ENCODE measurements at regions not wholly inside any gene's neighbourhood (a gene's known extent, or its start where the extent isn't known, plus 50 kb on each side); places are given as distances from the start of the nearest gene placed in this dataset.
"Not testable (repeated sequence)": the region's sequence is repeated elsewhere in the genome, so short reads cannot be mapped to it uniquely, and the experiment has no call there.

DNA sequence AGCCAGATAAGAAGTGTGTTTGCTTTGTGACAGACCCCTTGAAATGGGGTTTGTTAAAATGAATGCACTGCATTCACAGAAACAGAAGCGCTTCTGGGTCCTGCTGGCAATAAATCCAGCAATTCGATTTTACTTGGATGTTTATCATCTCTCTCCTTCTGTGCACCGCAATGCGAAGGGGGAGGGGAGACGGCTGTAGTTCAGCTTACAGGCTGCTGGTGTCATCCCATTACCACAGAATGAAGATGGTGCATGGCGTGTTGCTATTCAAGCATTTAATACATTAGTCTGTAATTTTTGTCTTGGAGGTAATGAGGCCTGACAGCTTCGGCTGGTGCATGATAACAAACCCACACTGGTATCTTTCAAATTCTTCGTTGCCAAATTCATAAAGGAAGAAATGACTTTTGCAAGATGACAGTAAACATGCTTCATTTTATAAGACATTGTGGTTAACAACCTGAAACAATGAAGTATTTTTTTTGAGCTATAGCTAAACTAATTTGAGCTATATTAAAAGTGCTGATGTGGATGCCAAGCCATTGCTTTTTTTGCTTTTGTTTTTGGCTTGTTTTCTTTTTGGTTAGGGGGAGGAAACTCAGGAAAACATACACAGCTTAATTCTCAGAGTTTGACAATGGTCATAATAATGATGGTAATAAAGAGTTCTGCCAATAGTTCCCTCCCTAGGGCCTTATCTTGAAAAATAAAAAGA, 418.3 kb downstream of the OTOL1 start:
- no peak for DNase-seq (ENCODE audit: low spot score)

DNA sequence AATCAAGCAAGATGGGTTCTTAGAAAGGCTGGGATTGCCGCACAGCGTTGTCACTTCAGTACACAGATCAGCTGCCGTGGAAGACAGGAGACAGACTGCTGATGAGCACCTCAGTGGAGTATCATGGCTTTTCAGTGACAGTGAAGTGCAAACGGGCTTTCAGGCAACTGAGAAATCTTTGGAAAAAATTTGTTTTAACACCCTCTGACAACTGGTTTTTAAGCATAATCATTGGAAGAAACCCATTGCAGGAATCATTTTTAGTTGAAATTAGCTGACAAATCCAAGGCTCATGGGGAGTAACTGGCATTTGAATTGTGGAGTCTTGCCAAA, 418.8 kb downstream of the OTOL1 start:
- DNase-seq (ENCODE audit: low spot score), result no peak

DNA sequence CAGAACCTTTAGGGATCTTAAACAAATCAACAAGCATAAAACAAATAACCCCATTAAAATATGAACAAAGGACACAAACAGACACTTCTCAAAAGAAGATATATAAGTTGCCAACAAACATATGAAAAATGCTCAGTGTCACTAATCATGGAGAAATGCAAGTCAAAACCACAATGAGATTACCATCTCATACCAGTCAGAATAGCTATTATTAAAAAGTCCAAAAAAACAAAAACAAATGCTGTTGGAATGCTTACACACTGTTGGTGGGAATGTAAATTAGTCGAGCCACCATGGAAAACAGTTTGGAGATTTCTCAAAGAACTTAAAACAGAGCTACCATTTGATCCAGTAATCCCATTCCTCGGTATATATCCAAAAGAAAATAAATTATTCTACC, 423.6 kb downstream of the OTOL1 start:
- no peak for DNase-seq (ENCODE audit: low spot score)

DNA sequence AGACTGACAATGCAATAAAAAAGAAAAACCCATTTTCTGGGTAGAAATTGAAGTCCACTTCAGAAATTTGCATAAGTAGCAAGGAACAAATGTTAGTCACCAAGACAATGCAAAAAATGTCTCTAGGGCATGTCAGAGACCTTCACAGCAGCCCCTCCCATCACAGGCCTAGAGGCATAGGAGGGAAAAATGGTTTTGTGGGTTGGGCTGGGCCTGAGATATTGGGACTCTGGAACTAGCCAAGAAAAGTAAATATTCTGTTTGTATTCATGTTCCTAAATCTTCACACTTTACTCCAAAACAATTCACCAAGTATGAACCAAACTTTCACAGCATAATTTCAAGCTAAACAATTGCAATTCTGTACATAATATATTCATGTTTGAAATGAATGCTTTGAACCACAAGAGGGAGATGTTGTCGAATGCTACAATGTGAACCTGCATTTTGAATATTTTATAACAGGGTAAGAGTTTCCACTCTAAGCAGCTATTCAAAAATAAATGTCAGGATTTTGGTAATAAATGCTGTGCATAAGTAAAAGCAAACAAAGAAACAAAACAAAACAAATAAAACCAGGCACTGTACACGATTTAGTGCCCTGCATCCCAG, 429.2 kb downstream of the OTOL1 start:
- no peak for DNase-seq (ENCODE audit: low spot score)

DNA sequence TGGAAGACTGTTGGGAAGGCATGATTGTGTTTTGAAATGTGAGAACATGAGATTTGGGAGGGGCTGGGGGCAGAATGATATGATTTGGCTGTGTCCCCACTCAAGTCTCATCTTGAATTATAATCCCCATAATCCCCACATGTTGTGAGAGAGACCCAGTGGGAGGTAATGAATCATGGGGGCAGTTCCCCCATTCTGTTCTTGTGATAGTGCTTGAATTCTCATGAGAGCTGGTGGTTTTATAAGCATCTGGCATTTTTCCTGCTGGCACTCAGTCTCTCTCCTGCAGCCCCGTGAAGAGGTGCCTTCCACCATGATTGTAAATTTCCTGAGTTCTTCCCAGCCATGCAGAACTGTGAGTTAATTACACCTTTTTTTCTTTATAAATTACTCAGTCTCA, 430.5 kb downstream of the OTOL1 start:
- no peak for DNase-seq (ENCODE audit: low spot score)

DNA sequence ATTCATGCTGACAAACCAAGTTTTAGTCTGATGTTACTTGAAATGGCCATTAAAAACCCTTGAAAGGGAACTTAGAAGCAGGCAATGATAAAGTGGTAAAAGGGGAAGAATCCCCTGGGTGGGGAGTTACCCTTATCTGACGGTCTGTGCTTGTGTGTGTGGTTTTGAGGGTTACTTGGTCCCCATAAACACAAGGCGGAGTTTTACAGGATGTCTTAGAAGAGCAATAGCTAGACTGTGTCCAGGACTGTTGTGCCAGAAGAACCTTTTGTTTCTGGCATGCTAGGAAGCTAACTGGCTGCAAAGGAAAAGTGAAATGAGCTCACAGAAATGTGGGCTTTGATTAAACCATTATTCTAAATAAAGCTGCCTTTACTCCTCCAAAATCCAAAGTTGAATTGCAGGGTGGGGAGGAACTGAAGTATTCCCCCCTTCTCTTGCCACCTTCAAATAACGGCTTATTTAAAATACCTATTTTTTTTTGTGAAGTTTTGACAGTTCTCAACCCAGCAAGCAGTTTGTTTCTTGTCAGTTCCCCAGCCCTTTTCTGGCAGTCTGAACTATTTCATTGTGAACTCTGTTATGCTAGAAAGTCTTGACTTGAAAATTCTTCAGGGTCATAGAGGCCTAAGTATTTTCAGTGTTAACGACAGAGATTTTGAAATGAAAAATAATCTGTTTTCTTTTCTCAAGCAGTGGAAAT, 443.5 kb downstream of the OTOL1 start:
- DNase-seq (ENCODE audit: low spot score), result no peak

DNA sequence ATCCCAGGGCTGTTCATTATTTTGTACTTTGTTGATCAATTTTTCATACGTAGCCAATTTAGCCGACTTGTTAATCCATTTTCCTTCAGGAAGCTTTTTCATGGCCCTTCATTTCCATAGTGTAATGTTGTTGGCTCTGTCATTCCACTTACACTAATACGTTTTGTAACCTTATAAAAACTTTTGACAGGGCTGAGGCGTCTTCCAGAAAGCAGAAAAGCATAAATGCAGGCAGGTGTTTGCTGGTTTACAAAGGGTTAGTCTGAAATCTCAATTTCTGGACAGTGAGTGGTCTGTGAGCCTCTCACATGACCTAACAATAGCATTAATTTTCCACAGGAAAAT, 444.0 kb downstream of the OTOL1 start:
- no peak for DNase-seq (ENCODE audit: low spot score)

DNA sequence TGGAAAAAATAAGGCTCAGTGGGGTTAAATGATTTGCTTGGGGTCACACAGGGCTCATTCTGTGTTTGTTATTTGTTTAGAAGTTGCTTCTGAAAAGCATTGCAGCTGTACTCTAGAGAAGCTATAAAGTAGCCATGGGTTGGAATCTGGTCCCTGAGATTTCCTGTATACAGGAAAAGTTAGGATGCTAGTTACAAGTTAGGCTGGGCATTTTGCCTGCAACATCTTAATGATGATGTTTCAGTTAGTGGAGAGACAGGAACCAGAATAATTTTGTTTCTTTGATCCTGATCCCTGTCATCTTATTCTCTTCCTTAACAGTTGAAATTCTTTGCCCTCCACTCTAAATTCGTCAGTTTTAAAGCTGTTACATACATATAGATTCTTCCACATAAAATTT, 445.3 kb downstream of the OTOL1 start:
- no peak for DNase-seq (ENCODE audit: low spot score)

DNA sequence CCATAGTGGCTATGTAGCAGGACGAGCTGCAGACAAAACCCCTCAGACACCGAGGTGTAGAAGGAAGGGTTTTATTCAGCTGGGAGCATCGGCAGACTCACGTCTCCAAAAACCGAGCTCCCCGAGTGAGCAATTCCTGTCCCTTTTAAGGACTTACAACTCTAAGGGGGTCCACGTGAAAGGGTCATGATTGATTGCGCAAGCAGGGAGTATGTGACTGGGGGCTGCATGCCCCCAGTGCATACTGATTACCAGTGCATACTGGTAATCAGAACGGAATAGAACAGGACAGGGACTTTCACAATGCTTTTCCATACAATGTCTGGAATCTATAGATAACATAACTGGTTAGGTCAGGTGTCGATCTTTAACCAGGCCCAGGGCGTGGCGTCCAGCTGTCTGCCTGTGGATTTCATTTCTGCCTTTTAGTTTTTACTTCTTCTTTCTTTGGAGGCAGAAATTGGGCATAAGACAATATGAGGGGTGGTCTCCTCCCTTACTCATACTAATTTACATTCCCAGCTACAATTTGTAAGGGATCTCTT, 447.3 kb downstream of the OTOL1 start:
- not testable (repeated sequence) for DNase-seq (ENCODE audit: low spot score)

DNA sequence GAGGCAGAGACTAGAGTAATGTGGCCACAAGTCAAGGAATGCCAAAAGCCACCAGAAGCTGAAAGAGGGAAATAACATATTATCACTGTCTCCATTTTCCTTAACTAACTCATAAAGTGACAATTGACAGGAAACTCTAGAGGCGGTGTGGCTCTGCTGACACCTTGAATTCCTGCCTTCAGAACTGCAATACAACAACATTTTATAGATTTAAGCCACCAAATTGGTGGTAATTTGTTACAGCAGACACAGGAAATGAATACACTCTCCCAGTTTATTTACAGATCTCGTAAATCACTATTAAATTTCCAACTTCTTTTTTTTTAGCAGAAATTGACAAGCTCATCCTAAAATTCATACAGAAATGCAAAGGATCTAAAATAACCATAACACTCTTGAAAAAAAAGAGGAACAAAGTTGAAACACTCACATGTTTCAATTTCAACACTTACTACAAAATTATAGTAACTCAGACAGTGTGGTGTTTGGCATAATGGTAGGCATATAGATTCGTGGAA, 449.9 kb downstream of the OTOL1 start:
- no peak for DNase-seq (ENCODE audit: low spot score)

DNA sequence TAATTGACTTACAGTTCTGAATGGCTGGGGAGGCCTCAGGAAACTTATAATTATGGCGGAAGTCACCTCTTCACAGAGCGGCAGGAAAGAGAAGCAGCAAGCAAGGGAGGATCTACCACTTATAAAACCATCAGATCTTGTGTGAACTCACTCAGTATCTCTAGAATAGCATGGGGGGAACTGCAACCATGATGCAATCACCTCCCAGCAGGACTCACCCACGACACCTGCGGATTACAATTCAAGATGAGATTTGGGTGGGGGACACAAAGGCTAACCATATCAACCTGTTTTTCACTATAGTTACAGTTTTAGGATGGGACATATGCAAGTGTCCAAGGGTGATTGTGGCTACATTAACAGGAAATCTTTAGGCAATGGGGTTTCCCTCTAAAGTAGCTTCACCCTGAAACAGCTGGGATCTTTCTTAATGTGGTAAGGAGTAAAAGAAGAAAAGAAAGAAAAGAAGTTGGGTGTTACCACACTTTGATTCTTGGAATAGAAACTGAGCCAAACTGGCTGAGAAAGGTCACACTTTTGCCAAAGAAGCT, 453.8 kb downstream of the OTOL1 start:
- DNase-seq (ENCODE audit: low spot score), result no peak

DNA sequence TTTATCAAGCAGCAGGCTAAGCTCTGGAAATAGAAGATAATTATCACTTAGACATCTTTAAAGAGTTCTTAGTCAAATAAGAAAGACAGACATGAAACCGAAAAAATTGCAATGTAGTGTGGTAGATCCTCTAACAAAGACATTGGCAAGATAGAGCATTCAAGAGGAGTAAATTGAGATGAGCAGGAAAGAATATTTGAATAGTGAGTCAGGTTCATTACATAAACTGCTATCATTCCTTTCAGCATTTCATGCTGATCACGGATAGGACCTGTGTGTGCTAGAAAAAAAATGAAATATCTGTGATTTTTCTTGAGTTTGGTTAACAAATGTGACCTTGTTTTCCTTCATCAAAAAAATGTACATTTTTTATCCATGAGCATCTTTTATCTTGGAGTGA, 460.9 kb downstream of the OTOL1 start:
- DNase-seq (ENCODE audit: low spot score), result no peak

DNA sequence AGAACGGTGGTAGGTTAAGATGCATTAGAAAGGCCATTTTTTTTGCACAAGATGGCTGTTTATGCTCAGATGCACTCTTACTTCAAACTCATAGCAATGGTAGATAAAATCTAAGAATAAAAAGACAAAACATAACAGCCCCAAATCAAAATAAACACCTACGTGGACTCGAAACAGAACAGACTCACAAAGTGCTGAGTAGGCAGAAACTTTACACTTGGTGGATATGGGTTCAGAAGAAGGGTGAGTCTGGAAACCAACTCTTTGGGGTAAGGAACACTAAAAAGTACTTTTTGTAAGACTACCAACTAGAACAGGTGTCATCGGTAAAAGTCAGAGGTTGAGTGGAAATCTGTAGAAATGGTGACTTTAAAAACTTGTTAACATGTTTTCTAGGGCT, 468.2 kb downstream of the OTOL1 start:
- DNase-seq (ENCODE audit: low spot score), result no peak

DNA sequence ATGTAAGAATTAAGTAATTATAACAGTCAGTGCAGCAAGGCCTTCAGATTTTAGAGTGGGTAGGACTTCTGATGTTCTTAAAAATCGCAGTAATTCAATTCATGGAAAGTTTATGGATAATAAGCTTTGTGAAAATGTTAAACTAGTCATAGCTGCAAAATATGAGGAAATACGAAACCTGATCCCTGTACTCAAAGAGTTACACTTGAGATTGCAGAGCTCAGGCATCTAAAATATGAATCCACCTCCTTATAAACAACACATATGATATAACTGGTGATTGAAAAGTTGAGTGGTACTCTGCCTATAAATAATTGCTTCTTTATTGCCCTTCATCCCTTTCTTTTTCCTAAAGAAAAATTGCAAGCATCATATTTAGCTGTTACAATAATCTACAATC, 473.3 kb downstream of the OTOL1 start:
- no peak for DNase-seq (ENCODE audit: low spot score)

DNA sequence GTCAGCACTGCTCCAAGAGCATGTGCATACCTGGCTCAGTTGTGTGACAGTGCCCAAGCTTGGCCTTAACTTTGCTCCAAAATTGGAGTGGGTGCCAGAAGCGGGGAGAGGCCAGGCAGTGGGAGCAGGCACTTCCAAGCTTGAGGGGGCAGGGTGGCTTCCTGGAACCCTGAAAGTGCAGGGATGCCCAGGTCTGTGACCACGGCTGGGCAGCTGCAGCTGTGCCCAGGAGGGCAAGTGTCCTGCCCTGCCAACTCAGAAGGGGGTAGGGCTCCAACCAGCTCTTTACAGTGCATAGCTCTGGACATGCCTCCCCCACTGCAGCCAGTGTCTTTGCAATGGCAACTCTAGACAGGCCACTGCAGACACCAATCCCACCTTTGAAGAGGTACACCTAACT, 478.6 kb downstream of the OTOL1 start:
- DNase-seq (ENCODE audit: low spot score), result no peak

DNA sequence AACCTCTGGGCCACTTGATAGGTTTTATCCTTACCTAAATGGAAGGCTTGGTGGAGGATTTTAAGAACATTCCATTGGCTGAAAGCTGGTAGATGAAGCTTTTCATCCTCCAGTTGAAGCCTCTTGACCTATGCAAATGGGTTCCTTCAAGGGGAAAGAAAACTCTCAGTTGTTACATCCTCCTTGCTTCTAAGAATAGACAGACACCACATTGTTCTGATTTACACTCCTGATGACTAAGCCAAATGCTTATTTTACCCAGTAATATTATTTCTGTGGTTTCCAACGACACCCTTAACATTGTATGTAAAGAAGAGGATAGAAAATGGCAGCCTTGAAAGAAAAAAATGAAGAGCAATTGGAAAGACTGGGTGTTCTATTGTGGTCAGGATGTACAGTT, 480.5 kb downstream of the OTOL1 start:
- DNase-seq (ENCODE audit: low spot score), result no peak

DNA sequence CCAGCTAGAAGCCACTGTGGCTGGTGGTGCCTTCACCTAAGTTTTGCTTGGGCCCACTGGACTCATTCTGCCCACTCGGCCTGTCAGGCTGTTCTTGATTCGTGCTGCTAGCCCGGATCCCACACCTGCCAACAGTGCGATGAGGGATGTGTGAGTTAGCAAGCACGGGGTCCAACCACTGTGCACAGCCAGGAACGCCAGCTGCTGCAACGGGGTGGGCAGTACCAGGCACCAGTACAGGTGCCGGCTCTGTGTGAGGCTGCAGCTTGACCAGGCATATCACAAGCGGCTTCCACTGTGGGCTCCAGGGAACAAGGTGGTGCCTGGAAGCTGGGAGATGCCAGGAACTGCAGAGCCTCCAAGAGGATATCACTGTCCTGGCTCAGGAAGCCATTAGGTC, 481.2 kb downstream of the OTOL1 start:
- no peak for DNase-seq (ENCODE audit: low spot score)

DNA sequence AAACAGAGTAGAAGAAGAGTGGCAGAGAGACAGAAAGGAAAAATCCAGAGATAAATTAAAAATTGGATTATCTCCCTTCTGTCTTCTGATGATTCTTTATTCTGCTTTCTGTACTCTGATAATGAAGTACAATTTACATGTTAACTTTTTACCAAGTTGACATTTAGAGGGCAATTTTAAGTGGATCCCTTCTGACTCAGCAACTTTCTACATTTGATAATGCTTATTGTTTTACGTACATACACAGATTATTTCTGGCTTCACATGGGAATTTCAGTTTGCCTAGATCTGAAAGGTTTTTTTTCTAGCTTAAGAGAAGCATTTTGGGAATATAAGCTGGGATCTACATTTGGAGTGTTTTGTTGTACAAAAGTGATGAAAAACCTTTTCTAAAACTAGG, 491.3 kb downstream of the OTOL1 start:
- no peak for DNase-seq (ENCODE audit: low spot score)

DNA sequence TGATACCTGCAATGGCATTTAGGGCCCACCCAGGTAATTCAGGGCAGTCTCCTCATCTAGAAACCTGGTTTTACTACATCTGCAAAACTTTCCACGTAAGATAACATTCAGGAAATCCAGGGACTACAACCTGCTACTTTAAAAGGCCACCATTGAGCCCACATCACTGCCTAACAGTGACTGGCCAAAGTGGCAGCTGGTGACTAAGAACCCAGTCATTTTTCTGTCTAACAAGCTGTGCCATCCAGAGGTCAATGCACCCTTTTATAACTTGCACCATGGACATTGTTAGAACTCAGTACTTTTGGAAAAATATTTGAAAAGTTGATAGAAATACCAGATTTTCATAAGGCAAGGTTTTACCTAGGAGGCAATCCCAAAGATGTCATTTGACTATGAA, 492.4 kb downstream of the OTOL1 start:
- DNase-seq (ENCODE audit: low spot score), result no peak

DNA sequence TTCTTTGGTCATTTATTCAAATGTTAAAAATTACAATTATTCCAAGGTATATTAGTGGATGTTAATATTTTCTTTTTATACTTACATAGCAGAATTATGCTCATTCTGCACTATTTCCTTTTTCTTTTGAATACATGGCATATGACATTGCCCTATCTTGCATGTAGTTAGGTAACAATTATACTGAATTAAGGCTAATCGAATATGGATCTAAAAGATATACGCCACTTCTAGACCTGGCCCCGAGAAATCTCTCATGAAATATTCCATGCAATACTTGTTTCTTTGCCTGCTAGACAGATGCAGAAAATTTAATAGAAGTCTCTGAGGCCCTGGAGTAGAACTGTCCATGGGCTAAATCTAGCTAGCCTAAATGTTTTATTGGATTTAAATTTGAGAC, 493.4 kb downstream of the OTOL1 start:
- DNase-seq (ENCODE audit: low spot score), result no peak

DNA sequence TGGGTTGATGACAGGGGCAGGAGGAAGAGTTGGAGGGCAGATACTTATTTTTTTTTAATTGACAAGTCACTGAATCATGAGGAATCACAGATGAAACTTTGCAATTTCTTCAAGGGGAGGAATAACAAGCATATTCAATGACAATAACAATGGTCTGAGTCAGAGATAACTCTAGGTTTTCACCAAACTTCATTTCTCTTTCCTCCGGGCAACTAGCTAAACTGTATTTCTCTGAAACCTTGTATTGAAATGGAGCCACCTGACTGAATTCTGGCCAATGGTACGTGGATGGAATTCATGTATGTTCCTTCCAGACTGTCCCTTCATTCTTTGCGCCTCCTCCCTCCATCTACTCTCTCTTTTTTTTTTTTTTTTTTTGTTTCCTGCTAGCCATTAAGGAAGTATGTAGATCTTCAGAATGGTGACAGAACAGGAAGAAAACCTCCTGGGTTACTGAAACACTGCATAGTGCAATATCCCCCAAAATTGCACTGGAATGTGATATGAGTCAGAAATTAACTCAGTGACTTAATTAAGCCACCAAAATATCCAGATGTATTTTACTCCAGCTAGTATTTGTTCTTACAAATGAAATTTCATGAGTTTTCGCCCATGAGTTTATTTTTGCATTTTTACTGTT, 495.4 kb downstream of the OTOL1 start:
- DNase-seq (ENCODE audit: low spot score), result no peak

DNA sequence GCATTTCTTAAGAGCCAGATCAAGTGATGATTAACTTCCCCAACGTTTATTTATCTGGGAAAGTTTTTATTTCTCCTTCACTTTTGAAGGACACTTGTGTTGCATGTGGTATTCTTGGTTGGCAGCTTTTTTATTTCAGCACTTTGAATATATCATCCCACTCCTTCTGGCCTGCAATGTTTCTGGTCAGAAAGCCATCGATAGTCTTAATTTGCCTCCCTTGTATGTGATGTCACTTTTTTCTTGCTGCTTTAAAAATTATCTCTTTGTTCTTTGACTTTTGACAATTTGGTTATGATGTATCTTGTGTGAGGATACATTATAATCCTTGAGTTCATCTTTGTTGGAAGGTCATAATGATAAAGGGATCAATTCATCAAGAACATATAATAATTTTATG, 503.2 kb downstream of the OTOL1 start:
- no peak for DNase-seq (ENCODE audit: low spot score)

DNA sequence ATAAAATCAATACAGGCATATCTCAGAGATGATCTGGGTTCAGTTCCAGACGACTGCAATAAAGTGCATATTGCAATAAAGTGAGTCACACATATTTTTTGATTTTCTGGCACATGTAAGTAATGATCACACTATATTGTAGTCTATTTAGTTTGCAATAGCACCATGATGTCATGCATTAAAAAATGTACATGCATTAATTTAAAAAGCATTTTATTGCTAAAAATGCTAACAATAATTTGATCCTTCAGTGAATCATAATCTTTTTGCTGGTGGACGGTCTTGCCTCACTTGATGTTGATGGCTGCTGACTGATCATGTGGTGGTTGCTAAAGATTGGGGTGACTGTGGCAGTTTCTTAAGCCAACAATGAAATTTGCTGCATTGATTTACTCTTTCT, 511.1 kb downstream of the OTOL1 start:
- DNase-seq (ENCODE audit: low spot score), result no peak

Data from activated CD4-positive, alpha-beta T cell treated with anti-CD3 and anti-CD28 coated beads, Interleukin-2, Interleukin-4, amounts not matched to agents 100 ng/mL and 50 ng/mL, durations not matched to agents 16 hours and 8 hours (primary cell).